Astrocyte (in vitro differentiated cells and primary cell): ENCODE measurements at regions not wholly inside any gene's neighbourhood (a gene's known extent, or its start where the extent isn't known, plus 50 kb on each side); places are given as distances from the start of the nearest gene placed in this dataset.

ENCODE experiments used
- EZH2 ChIP-seq: IDR thresholded peaks from 2 replicates; pipeline ENCODE4 v1.6.1; 2012; ENCODE audit warnings: mild to moderate bottlenecking, low read length, inconsistent platforms; ENCODE audit not compliant: insufficient read depth
- TF ChIP-seq, protein P1 (sequence below): IDR thresholded peaks from 2 replicates; pipeline ENCODE4 v1.5.1; 2011; ENCODE audit warnings: low read depth, mild to moderate bottlenecking, inconsistent platforms, low read length, moderate library complexity; ENCODE audit not compliant: insufficient read depth

DNA sequence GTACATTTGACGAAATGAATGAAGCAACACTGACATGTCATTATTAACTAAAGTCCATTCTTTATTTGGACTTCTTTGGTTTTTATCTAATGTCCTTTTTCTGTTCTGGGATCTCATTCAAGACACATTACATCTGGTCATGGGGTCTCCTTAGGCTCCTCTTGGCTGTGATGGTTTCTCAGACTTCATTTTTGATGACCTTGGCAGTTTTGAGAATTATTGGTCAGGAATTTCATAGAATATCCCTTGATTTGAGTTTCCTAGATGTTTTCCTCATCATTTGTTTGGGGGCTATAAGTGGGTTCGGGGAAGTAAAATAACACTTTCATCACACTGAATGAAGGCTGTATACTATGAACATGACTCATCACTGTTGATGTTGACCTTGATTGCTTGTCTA is 770.6 kb downstream of the AACS start:
- TF ChIP-seq, protein P1, sequence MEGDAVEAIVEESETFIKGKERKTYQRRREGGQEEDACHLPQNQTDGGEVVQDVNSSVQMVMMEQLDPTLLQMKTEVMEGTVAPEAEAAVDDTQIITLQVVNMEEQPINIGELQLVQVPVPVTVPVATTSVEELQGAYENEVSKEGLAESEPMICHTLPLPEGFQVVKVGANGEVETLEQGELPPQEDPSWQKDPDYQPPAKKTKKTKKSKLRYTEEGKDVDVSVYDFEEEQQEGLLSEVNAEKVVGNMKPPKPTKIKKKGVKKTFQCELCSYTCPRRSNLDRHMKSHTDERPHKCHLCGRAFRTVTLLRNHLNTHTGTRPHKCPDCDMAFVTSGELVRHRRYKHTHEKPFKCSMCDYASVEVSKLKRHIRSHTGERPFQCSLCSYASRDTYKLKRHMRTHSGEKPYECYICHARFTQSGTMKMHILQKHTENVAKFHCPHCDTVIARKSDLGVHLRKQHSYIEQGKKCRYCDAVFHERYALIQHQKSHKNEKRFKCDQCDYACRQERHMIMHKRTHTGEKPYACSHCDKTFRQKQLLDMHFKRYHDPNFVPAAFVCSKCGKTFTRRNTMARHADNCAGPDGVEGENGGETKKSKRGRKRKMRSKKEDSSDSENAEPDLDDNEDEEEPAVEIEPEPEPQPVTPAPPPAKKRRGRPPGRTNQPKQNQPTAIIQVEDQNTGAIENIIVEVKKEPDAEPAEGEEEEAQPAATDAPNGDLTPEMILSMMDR: no peak
- TF ChIP-seq EZH2: no peak
